MM.1S (cell line): ENCODE measurements at regions not wholly inside any gene's neighbourhood (a gene's known extent, or its start where the extent isn't known, plus 50 kb on each side); places are given as distances from the start of the nearest gene placed in this dataset.

ENCODE experiments used
- DNase-seq: peaks from one replicate; pipeline ENCODE4 v3.0.0-alpha.2; 2015
- H2AFZ ChIP-seq: fragments of 300-600 bp; sonication (generic); 2 replicates; pipeline ENCODE4 v1.6.0; 2016; ENCODE audit warnings: antibody characterized with exemption, low read length
- H3F3A ChIP-seq: fragments of 300-600 bp; sonication (generic); 2 replicates; pipeline ENCODE4 v1.6.1; 2016; ENCODE audit warnings: mild to moderate bottlenecking, antibody characterized with exemption, low read length, moderate library complexity, mixed read lengths; ENCODE audit not compliant: insufficient read depth
- H3K27ac ChIP-seq: fragments of 300-600 bp; sonication (generic); 2 replicates; pipeline ENCODE4 v1.5.1; 2016; ENCODE audit warnings: mild to moderate bottlenecking, low read length
- H3K27me3 ChIP-seq: fragments of 300-600 bp; sonication (generic); replicated peaks from 2 replicates; pipeline ENCODE4 v1.6.0; 2016; ENCODE audit warnings: low read length; ENCODE audit not compliant: insufficient read depth
- H3K36me3 ChIP-seq: fragments of 300-600 bp; sonication (generic); replicated peaks from 2 replicates; pipeline ENCODE4 v1.6.1; 2016; ENCODE audit warnings: mild to moderate bottlenecking, low read length, mixed read lengths; ENCODE audit not compliant: insufficient read depth
- H3K4me1 ChIP-seq: fragments of 300-600 bp; sonication (generic); 2 replicates; pipeline ENCODE4 v1.6.1; 2016; ENCODE audit warnings: low read length, mixed read lengths
- H3K4me2 ChIP-seq: fragments of 300-600 bp; sonication (generic); 2 replicates; pipeline ENCODE4 v1.6.0; 2016; ENCODE audit warnings: low read depth, low read length
- H3K4me3 ChIP-seq: fragments of 300-600 bp; sonication (generic); 2 replicates; pipeline ENCODE4 v1.5.1; 2016; ENCODE audit warnings: low read length, mixed read lengths
- H3K79me2 ChIP-seq: fragments of 300-600 bp; sonication (generic); 2 replicates; pipeline ENCODE4 v1.6.1; 2016; ENCODE audit warnings: mixed run types, low read length, mixed read lengths
- H3K9ac ChIP-seq: fragments of 300-600 bp; sonication (generic); 2 replicates; pipeline ENCODE4 v1.6.1; 2016; ENCODE audit warnings: low read length, mixed read lengths
- H3K9me2 ChIP-seq: fragments of 300-600 bp; sonication (generic); replicated peaks from 2 replicates; pipeline ENCODE4 v1.6.1; 2016; ENCODE audit warnings: mild to moderate bottlenecking, low read length, mixed read lengths; ENCODE audit not compliant: insufficient read depth
- H3K9me3 ChIP-seq: fragments of 300-600 bp; sonication (generic); replicated peaks from 2 replicates; pipeline ENCODE4 v1.6.1; 2016; ENCODE audit warnings: mild to moderate bottlenecking, low read length, mixed read lengths; ENCODE audit not compliant: insufficient read depth
- H4K20me1 ChIP-seq: fragments of 300-600 bp; sonication (generic); 2 replicates; pipeline ENCODE4 v1.6.1; 2016; ENCODE audit warnings: mild to moderate bottlenecking, low read length, moderate library complexity, mixed read lengths; ENCODE audit not compliant: insufficient read depth
- EZH2 ChIP-seq: fragments of 300-600 bp; sonication (generic); optimal IDR thresholded peaks from 2 replicates; pipeline ENCODE3; 2017; ENCODE audit warnings: low read depth, mild to moderate bottlenecking, antibody characterized with exemption, low read length, mixed read lengths
- EZH2phosphoT487 ChIP-seq: fragments of 300-600 bp; sonication (generic); IDR thresholded peaks from 2 replicates; pipeline ENCODE4 v1.6.1; 2018; ENCODE audit warnings: antibody characterized with exemption, low read length
- TF ChIP-seq, protein P1 (sequence below): fragments of 300-600 bp; sonication (generic); IDR thresholded peaks from 2 replicates; pipeline ENCODE4 v1.5.1; 2016; ENCODE audit warnings: antibody characterized with exemption, low read length, mixed read lengths

DNA sequence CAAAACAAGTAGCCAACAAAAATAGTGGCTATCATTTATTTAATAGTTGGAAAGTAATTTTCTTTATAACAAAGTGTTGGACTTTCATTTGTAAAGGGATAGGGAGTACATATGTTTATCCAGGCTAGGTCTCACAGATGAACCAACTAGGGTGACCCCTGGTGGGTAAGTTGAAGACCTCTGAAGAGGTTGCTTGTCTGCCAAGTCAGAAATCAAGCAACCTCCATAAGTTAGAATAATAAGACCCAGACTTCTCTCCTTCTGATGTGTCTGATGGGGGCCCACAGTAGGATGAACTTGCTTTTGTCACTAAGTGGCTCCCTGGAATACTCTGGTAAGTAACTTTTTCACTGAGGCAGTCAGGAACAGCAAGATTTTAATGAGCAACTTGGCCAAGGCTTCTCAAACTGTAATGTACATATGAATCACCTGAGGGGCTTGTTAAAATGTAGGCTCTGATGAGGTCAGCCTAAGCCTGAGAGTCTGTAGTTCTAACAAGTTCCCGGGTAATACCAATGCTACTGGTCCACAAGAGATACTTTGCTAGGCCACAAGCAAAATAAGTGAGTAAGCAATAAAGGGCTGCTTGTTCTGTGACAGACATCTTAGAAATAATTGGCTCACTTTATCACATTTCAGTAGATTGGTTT is 319.6 kb downstream of the PIK3C3 start:
- Histone ChIP-seq H3K27me3 (no peaks in the 10 kb centered on the region), H3K79me2 (no peaks in the 10 kb centered on the region), H3K4me3 (no peak overlapping the region), H3K9ac (no peak overlapping the region), H3K9me2 (no peaks in the 10 kb centered on the region), H2AFZ (no peak overlapping the region), H3K9me3 (no peaks in the 10 kb centered on the region), H3K27ac (no peak overlapping the region), H3K4me1 (no peaks in the 10 kb centered on the region), H3K36me3 (no peaks in the 10 kb centered on the region), H3K4me2 (no peak overlapping the region), H3F3A (no peaks in the 10 kb centered on the region), H4K20me1 (no peaks in the 10 kb centered on the region)
- DNase-seq = peak; percentile 18
- TF ChIP-seq, protein P1, sequence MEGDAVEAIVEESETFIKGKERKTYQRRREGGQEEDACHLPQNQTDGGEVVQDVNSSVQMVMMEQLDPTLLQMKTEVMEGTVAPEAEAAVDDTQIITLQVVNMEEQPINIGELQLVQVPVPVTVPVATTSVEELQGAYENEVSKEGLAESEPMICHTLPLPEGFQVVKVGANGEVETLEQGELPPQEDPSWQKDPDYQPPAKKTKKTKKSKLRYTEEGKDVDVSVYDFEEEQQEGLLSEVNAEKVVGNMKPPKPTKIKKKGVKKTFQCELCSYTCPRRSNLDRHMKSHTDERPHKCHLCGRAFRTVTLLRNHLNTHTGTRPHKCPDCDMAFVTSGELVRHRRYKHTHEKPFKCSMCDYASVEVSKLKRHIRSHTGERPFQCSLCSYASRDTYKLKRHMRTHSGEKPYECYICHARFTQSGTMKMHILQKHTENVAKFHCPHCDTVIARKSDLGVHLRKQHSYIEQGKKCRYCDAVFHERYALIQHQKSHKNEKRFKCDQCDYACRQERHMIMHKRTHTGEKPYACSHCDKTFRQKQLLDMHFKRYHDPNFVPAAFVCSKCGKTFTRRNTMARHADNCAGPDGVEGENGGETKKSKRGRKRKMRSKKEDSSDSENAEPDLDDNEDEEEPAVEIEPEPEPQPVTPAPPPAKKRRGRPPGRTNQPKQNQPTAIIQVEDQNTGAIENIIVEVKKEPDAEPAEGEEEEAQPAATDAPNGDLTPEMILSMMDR = peak; percentile 13; the same call in 1 of the 2 replicates
- TF ChIP-seq EZH2 = no peak
- TF ChIP-seq EZH2phosphoT487 = no peak

DNA sequence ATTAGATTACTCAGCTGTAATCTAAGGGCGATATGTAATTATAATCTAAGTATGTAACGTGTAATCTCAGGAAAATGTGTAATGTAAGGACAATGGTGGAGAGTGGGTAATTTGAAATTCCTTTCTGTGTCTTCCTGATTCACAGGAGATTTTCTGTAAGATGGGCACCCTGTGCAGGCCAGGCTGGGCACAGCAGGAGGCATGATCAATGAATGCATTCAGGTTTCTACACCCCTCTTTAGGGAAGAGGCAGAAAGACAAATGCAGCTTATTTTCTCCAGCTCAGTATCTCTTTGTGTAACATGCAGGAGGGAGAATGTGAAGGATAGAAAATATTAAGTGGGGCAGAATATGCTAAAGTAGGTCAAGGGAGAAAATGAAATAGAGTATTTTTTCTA is 320.1 kb downstream of the PIK3C3 start:
- Histone ChIP-seq H3K4me2 (no peak overlapping the region), H3K79me2 (no peaks in the 10 kb centered on the region), H3K9ac (no peak overlapping the region), H3K27ac (no peak overlapping the region), H3K4me1 (no peaks in the 10 kb centered on the region), H3K9me2 (no peaks in the 10 kb centered on the region), H3K36me3 (no peaks in the 10 kb centered on the region), H3K4me3 (no peak overlapping the region), H3K27me3 (no peaks in the 10 kb centered on the region), H4K20me1 (no peaks in the 10 kb centered on the region), H3F3A (no peaks in the 10 kb centered on the region), H3K9me3 (no peaks in the 10 kb centered on the region), H2AFZ (no peak overlapping the region)
- TF ChIP-seq, protein P1 = no peak
- TF ChIP-seq EZH2 = no peak
- no peak for TF ChIP-seq EZH2phosphoT487
- no peak for DNase-seq

DNA sequence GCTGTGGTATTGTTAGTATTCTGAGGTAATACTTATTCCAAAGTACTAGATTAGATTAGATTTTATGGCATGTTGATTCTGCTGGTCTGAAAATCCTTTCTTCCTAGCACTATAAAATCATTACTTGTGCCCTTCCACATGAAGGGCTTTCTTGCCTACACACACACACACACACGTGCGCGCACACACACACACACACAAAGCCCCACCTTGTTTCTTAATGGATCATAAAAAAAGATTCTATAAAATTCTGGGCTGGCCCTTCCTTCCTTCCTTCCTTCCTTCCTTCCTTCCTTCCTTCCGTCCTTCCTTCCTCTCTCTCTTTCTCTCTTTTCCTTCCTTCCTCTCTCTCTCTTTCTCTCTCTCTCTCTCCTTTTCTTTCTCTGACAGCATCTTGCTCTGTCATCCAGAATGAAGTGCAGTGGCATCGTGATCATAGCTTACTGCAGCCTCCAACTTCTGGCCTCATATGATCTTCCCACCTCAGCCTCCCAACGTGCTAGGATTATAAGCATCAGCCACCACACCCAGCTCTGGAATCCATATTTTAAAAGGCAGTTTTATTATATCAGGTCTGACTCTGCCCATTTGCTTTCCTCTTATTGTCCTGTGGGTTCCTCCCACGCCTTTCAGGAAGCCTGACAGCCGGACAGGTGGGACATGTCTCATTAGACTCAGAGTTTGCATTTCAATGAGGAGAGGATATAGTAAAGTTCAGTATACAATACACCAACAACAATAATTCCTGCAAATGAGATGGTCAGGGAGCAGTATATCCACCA is 321.1 kb downstream of the PIK3C3 start:
- H3K36me3 ChIP-seq = no peaks in the 10 kb centered on the region
- no peak overlapping the region for H2AFZ ChIP-seq

More for the DNA sequence above, 321.1 kb downstream of the PIK3C3 start:
- Histone ChIP-seq H3K9ac (no peak overlapping the region), H3K27ac (no peak overlapping the region), H3K4me1 (no peaks in the 10 kb centered on the region), H3K9me3 (no peaks in the 10 kb centered on the region), H3K79me2 (no peaks in the 10 kb centered on the region), H3K4me2 (no peak overlapping the region), H3K9me2 (no peaks in the 10 kb centered on the region), H4K20me1 (no peaks in the 10 kb centered on the region), H3K4me3 (no peak overlapping the region), H3K27me3 (no peaks in the 10 kb centered on the region), H3F3A (no peaks in the 10 kb centered on the region)
- no peak for TF ChIP-seq EZH2phosphoT487
- TF ChIP-seq, protein P1 = no peak
- no peak for TF ChIP-seq EZH2
- no peak for DNase-seq
